Esophagus squamous epithelium (tissue), 4 donors: ENCODE measurements at regions not wholly inside any gene's neighbourhood (a gene's known extent, or its start where the extent isn't known, plus 50 kb on each side); places are given as distances from the start of the nearest gene placed in this dataset.

Experiments used
- POLR2A ChIP-seq, 4 donors: fragments of 450-650 bp; IDR thresholded peaks; one replicate each; pipeline ENCODE4 v1.6.1; 2017; ENCODE audit warnings: antibody characterized with exemption in 4 of 4, mild to moderate bottlenecking in 4 of 4, moderate library complexity in 3 of 4
- TF ChIP-seq, protein P1 (sequence below), 6 experiments: fragments of 450-650 bp in 4 of 6; fragments of 200-600 bp in 2 of 6; sonication (generic) in 2 of 6; IDR thresholded peaks; one replicate each; pipeline ENCODE4 v1.5.1; 2016 to 2019; ENCODE audit warnings: antibody characterized with exemption in 6 of 6, mild to moderate bottlenecking in 4 of 6, moderate library complexity in 4 of 6

DNA sequence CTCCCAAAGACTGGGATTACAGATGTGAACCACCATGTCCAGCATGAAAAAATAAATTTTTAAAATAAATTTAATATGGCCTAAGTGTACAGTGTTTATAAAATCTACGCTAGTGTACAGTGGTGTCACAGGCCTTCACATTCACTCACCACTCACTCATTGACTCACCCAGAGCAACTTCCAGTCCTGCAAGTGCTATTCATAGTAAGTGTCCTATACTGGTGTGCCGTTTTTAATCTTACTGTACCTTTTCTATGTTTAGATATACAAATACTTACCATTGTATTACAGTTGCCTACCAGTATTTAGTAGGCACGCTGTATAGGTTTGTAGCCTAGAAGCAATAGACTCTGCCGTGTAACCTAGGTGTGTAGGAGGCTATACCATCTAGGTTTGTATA, 76.1 kb upstream of the FOXN2 start:
- TF ChIP-seq, protein P1, sequence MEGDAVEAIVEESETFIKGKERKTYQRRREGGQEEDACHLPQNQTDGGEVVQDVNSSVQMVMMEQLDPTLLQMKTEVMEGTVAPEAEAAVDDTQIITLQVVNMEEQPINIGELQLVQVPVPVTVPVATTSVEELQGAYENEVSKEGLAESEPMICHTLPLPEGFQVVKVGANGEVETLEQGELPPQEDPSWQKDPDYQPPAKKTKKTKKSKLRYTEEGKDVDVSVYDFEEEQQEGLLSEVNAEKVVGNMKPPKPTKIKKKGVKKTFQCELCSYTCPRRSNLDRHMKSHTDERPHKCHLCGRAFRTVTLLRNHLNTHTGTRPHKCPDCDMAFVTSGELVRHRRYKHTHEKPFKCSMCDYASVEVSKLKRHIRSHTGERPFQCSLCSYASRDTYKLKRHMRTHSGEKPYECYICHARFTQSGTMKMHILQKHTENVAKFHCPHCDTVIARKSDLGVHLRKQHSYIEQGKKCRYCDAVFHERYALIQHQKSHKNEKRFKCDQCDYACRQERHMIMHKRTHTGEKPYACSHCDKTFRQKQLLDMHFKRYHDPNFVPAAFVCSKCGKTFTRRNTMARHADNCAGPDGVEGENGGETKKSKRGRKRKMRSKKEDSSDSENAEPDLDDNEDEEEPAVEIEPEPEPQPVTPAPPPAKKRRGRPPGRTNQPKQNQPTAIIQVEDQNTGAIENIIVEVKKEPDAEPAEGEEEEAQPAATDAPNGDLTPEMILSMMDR (IDR thresholded peaks at IDR 0.05): no peak
- no peak for TF ChIP-seq POLR2A (IDR thresholded peaks at IDR 0.05)
